ENCODE measurements at regions not wholly inside any gene's neighbourhood (a gene's known extent, or its start where the extent isn't known, plus 50 kb on each side); places are given as distances from the start of the nearest gene placed in this dataset.

- Mint-ChIP-seq H3K27ac (no peak overlapping the region), H3K27me3 (no peaks in the 10 kb centered on the region), H3K4me1 (ENCODE audit: low read depth) (peaks cover 6% of the 10 kb centered on the region), H3K4me3 (ENCODE audit: low read depth) (no peak overlapping the region), H3K9me3 (ENCODE audit: low read depth) (no peaks in the 10 kb centered on the region), H3K36me3 (ENCODE audit: insufficient read depth) (no peaks in the 10 kb centered on the region)
- no peak for TF ChIP-seq CTCF (IDR thresholded peaks at IDR 0.05; ENCODE audit: unreplicated experiment)
- DNase-seq (ENCODE audit: low spot score, unreplicated experiment) = no peak
Measured at GRCh38 chr12:27894309-27894708, 78.2 kb downstream of the PTHLH start.

- no peak for DNase-seq (ENCODE audit: low spot score, unreplicated experiment)
- H3K36me3 Mint-ChIP-seq (ENCODE audit: insufficient read depth) = peaks cover 1% of the 10 kb centered on the region
- peaks cover 9% of the 10 kb centered on the region for H3K9me3 Mint-ChIP-seq (ENCODE audit: low read depth)
- no peak overlapping the region for H3K4me3 Mint-ChIP-seq (ENCODE audit: low read depth)
- no peak overlapping the region for H3K27ac Mint-ChIP-seq
- no peaks in the 10 kb centered on the region for H3K4me1 Mint-ChIP-seq (ENCODE audit: low read depth)
- no peak for TF ChIP-seq CTCF (IDR thresholded peaks at IDR 0.05; ENCODE audit: unreplicated experiment)
- H3K27me3 Mint-ChIP-seq = no peaks in the 10 kb centered on the region
Measured at GRCh38 chr12:27879708-27880107, 92.8 kb downstream of the PTHLH start.

DNA sequence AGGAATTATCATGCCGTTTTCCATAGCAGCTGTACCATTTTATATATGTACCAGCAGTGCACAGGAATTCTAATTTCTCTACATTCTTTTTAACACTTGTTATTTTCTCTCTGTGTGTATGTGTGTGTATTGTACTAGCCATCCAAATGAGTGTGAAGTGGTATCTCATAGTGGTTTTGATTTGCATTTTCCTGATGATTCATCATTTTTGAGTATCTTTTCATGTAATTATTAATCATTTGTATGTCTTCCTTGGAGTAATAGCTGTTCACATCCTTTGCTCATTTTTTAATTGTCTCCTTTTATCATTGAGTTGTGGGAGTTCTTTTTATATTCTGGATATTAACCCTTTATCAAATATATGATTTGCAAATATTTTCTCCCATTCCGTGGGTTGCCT, 95.6 kb upstream of the MANSC4 start:
- H3K9me3 Mint-ChIP-seq (ENCODE audit: low read depth) = peaks cover 13% of the 10 kb centered on the region
- no peak overlapping the region for H3K4me3 Mint-ChIP-seq (ENCODE audit: low read depth)
- H3K4me1 Mint-ChIP-seq (ENCODE audit: low read depth) = no peaks in the 10 kb centered on the region
- no peak for TF ChIP-seq CTCF (IDR thresholded peaks at IDR 0.05; ENCODE audit: unreplicated experiment)
- no peak for DNase-seq (ENCODE audit: low spot score, unreplicated experiment)
- H3K36me3 Mint-ChIP-seq (ENCODE audit: insufficient read depth) = peaks cover 2% of the 10 kb centered on the region
- no peaks in the 10 kb centered on the region for H3K27me3 Mint-ChIP-seq
- no peak overlapping the region for H3K27ac Mint-ChIP-seq

GRCh38 chr12:27873010-27873409, 93.0 kb upstream of the MANSC4 start:
- DNase-seq (ENCODE audit: low spot score, unreplicated experiment) = no peak
- no peak for TF ChIP-seq CTCF (IDR thresholded peaks at IDR 0.05; ENCODE audit: unreplicated experiment)
- H3K36me3 Mint-ChIP-seq (ENCODE audit: insufficient read depth) = peaks cover 2% of the 10 kb centered on the region
- no peak overlapping the region for H3K27ac Mint-ChIP-seq
- H3K27me3 Mint-ChIP-seq = no peaks in the 10 kb centered on the region
- no peaks in the 10 kb centered on the region for H3K4me1 Mint-ChIP-seq (ENCODE audit: low read depth)
- no peak overlapping the region for H3K4me3 Mint-ChIP-seq (ENCODE audit: low read depth)
- H3K9me3 Mint-ChIP-seq (ENCODE audit: low read depth) = peaks cover 13% of the 10 kb centered on the region

DNA sequence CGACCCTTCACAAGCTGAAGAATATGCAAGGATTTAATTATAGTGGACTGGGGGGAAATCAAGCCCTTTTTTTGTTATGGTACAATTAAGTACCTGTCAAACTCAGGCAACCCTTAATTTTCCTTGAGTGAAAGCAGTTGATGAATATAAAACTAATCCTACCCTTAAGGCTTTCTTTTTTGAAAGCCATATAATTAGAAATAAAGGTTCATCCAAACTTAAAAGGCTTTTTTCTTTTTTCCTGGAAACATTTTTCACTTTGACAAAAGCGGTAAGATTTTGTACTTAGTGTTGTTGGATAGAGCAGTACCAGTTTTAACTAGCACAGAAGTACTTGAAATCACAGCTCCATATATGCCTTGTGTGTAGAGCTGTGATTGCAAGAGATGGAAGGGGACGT, 91.9 kb upstream of the MANSC4 start:
- Mint-ChIP-seq H3K4me1 (ENCODE audit: low read depth) (no peaks in the 10 kb centered on the region), H3K27ac (no peak overlapping the region), H3K36me3 (ENCODE audit: insufficient read depth) (peaks cover 2% of the 10 kb centered on the region), H3K27me3 (no peaks in the 10 kb centered on the region), H3K4me3 (ENCODE audit: low read depth) (no peak overlapping the region), H3K9me3 (ENCODE audit: low read depth) (peaks cover 13% of the 10 kb centered on the region)
- no peak for TF ChIP-seq CTCF (IDR thresholded peaks at IDR 0.05; ENCODE audit: unreplicated experiment)
- DNase-seq (ENCODE audit: low spot score, unreplicated experiment) = no peak
